DMS 273 (cell line): ENCODE measurements at regions not wholly inside any gene's neighbourhood (a gene's known extent, or its start where the extent isn't known, plus 50 kb on each side); places are given as distances from the start of the nearest gene placed in this dataset.
"Not testable (repeated sequence)": the region's sequence is repeated elsewhere in the genome, so short reads cannot be mapped to it uniquely, and the experiment has no call there.

ENCODE experiments used
- DNase-seq: peaks from one replicate; lab custom pipeline; 2025; ENCODE audit not compliant: unreplicated experiment; lab: John Stamatoyannopoulos, UW

DNA sequence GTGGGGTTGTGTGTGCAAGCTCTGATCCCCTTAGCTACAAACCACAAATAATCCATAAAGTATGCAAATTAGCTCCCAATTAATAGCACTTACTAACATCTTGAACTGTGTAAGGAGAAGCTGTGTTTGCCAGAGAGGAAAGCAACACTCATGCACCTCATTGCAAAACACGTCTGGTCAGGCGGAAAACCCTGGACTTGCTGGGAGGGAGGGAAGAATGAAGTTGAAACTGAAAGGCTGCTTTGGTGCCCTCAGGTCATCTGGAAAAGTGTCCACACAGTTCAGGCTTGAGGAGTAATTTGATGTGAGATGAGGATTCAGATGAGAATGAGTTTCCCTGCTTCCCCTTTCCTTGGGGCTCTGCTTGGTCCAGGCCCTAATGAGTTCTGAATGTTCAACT, 185.5 kb upstream of the ANKRD28 start:
- no peak for DNase-seq

- DNase-seq, result no peak
These were observed 185.9 kb upstream of the ANKRD28 start for GRCh38 chr3:15983693-15984092.

DNA sequence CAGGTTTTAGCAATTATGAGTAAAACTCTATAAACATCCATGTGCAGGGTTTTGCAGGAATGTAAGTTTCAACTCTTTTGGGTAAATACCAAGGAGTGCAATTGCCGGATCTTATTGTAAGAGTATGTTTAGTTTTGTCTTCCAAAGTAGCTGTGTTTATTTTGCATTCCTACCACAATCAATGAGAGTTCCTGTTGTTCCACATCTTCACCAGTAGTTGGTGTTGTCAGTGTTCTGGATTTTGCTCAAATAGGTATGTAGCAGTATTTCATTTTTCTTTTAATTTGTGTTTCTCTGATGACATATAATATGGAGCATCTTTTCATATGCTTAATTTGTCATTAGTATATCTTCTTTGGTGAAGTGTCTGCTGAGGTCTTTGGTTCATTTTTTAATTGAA, 185.1 kb upstream of the GALNT15 start:
- no peak for DNase-seq

- not testable (repeated sequence) for DNase-seq
These were observed 180.8 kb upstream of the GALNT15 start for GRCh38 chr3:15993660-15994059.

- not testable (repeated sequence) for DNase-seq
These were observed 178.0 kb upstream of the GALNT15 start for GRCh38 chr3:15996496-15996895.

GRCh38 chr3:15997274-15997943, 177.1 kb upstream of the GALNT15 start:
- DNase-seq, result peak; percentile 34

- DNase-seq, result no peak
These were observed 175.6 kb upstream of the GALNT15 start for GRCh38 chr3:15998911-15999310.

- no peak for DNase-seq
These were observed 169.7 kb upstream of the GALNT15 start for GRCh38 chr3:16004812-16005211.

DNA sequence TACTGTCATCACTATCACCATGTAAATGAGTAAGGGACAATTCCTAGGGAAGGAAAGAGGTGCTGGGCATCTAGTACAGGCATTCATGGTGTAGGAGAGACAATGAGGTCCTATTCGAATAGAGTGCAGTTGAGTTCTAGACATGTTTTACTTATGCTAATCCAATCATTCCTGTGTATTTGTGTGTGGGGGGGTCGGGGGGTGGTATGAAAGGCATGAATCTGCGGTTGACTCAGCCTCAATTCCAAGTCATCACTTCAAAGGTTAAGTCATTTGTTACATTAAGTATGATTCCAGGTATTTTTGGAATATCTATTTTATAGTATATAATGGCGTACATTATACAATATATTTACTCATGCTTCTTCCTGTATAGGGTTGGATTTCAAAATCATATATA, 163.1 kb upstream of the GALNT15 start:
- no peak for DNase-seq

GRCh38 chr3:16012086-16012485, 162.4 kb upstream of the GALNT15 start:
- DNase-seq, result no peak

DNA sequence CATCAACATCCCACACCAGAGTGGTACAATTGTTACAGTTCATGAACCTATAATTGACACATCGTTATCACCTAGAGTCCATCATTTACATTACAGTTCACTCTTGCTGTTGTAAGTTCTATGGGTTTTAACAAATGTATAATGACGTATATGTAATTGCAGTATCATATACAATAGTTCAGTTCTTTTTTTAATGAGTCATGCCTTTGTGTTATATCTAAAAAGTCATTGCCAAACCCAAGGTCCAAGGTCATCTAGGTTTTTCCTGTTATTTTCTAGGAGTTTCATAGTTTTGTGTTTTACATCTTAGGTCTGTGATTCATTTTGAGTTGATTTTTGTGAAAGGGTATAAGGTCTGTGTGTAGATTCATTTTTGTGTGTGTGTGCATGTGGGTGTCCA, 160.9 kb upstream of the GALNT15 start:
- DNase-seq, result no peak

GRCh38 chr3:16021801-16022200, 152.7 kb upstream of the GALNT15 start:
- not testable (repeated sequence) for DNase-seq

GRCh38 chr3:16023881-16024280, 150.6 kb upstream of the GALNT15 start:
- not testable (repeated sequence) for DNase-seq

DNA sequence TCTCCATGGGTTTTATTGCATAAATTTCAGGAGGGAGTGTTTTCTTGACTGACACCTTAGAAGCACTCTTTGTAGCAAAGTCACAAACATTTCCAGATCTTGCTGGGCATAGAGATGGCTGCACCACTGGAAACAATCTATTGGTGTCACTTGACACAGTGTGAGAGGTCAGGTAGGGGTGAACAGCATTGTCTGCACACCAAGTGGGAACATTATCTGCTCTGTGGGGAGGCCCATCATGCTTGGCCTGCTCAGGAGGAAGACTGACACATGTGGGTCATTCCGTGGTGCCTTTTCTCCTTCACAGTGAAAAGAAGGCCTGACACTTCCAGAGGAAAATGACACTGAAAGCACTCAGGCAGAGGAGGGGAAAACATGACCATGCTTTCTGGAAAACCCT, 149.9 kb upstream of the GALNT15 start:
- no peak for DNase-seq

GRCh38 chr3:16026753-16027152, 147.7 kb upstream of the GALNT15 start:
- DNase-seq, result no peak

GRCh38 chr3:16028604-16029003, 145.9 kb upstream of the GALNT15 start:
- DNase-seq, result no peak

- no peak for DNase-seq
These were observed 144.1 kb upstream of the GALNT15 start for GRCh38 chr3:16030342-16030741.

DNA sequence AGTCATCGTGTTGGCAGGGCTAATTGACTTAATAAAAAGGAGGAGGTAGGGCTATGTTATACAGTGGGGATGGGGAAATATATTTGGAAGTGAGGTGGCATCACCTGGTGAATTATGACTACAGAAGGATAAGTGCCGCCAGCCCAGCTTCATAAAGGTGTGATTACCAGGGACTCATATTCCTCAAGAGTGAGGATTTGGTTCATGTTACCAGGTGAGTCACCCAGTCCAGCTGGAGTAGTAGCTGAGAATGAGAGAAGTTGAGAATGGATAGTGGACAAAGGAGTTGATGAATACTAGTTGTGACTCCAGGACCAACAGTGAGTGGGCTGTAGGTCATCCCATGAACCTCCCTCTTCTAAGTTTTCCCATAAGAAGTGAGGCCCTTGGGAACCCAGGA, 143.0 kb upstream of the GALNT15 start:
- no peak for DNase-seq

DNA sequence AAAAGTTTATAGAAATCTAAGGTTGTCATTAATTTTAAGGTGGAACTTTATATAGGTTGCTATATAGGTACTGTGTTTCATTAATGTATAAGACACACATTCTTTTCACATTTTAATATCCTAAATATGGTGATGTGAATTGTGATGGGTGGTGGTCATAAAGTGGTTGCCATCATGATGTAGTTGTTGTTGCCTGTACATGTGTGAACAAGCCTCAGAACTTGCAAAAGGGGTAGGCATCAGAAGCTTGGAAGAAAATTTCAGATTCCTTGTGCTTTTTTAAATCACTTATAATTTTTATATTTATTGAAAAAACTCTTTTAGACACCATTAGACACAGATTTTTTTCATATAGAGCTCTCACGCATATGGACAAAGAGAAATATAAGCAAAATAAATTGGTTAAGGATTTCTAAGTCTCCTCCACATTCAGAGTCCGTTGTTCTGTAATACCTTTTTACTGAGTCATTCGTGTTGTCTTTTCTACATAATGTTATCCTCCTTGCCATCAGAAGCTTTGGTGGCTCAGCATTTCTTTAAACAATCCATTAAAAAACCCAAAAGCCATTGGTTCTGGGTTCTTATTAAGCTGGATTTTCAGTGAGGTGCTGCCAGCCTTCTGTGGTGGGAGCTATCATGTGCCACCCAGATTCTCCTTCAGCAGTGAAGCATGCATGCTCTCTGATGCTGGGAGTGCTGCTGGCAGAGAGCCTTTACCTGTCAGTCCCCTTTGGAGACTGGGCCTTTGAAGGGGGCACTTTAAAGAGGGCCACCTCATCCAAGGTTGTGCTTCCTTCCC, 140.4 kb upstream of the GALNT15 start:
- no peak for DNase-seq

DNA sequence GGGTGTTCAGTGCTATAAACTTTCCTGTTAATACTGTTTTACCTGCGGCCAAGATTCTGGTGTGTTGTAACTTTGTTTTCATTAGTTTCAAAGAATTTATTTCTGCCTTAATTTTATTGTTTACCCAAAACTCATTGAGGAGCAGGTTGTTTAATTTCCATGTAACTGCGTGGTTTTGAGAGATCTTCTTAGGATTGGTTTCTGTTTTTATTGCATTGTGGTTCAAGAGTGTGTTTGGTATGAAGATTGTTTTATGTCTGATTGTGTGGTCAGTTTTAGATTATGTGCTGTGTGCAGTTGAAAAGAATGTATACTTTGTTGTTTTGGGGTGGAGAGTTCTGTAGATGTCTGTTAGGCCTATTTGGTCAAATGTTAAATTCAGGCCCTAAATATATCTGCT, 133.5 kb upstream of the GALNT15 start:
- no peak for DNase-seq

DNA sequence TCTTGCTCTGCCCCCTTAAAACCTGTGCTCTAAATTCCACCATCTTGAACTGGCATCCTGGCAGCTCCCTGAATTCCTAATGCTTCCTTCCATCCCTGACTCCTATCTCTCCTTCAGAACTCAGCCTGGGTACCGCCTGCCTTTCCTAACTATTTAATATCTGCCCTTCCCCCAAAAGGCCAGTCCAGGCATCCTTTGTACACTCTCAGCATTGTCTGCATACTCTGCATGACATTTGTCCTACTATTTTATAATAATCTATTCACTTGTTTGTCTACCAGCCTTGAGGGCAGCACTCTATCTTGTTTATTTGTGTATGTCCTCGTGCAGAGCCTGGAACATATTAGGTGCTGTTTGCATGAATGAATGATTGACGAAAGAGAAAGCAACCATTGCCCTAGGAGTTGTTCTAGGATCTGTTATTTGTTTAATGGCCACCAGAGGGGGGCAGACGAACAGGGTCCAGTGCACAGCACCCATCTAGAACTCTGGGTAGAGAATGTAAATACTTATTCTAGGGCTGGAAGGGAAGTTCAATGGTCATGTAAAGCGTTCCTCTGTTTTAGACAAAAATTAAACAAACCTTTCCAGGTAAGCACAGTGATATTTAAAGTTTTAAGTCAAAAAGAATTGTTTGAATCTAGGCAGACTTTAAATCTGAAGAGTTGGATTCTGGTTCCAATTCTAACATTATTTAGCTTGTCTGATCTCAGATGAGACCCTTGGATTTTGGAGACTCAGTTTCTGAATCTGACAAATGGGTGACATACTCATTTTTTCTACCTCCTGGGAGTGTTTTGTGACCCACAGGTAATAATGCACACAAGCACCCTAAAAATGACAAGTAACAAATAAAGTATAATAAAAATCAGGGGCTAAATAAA, 125.8 kb upstream of the GALNT15 start:
- peak; percentile 72 for DNase-seq
